ENCODE measurements at regions not wholly inside any gene's neighbourhood (a gene's known extent, or its start where the extent isn't known, plus 50 kb on each side); places are given as distances from the start of the nearest gene placed in this dataset.
"Not testable (repeated sequence)": the region's sequence is repeated elsewhere in the genome, so short reads cannot be mapped to it uniquely, and the experiment has no call there.

- DNase-seq, result no peak
These were observed 160.8 kb downstream of the PMAIP1 start for GRCh38 chr18:60060578-60060977.

- DNase-seq, result no peak
These were observed 160.2 kb downstream of the PMAIP1 start for GRCh38 chr18:60060026-60060425.

GRCh38 chr18:60059216-60059615, 159.4 kb downstream of the PMAIP1 start:
- no peak for DNase-seq

GRCh38 chr18:60053747-60054304, 154.0 kb downstream of the PMAIP1 start:
- DNase-seq, result peak; percentile 90

- no peak for DNase-seq
These were observed 151.0 kb downstream of the PMAIP1 start for GRCh38 chr18:60050821-60051220.

GRCh38 chr18:60049172-60049571, 149.4 kb downstream of the PMAIP1 start:
- DNase-seq, result no peak

- peak; percentile 69 for DNase-seq
These were observed 147.8 kb downstream of the PMAIP1 start for GRCh38 chr18:60047556-60047955.

GRCh38 chr18:60044290-60045006, 144.7 kb downstream of the PMAIP1 start:
- peak; percentile 66 for DNase-seq

GRCh38 chr18:60040971-60041370, 141.2 kb downstream of the PMAIP1 start:
- no peak for DNase-seq

GRCh38 chr18:60038731-60039130, 138.9 kb downstream of the PMAIP1 start:
- no peak for DNase-seq

GRCh38 chr18:60027397-60027796, 127.6 kb downstream of the PMAIP1 start:
- DNase-seq, result no peak

- DNase-seq, result no peak
These were observed 125.1 kb downstream of the PMAIP1 start for GRCh38 chr18:60024857-60025256.

GRCh38 chr18:60024345-60024744, 124.5 kb downstream of the PMAIP1 start:
- DNase-seq, result no peak

- no peak for DNase-seq
These were observed 123.0 kb downstream of the PMAIP1 start for GRCh38 chr18:60022671-60023276.

GRCh38 chr18:60021556-60021955, 121.8 kb downstream of the PMAIP1 start:
- DNase-seq, result no peak

- no peak for DNase-seq
These were observed 120.5 kb downstream of the PMAIP1 start for GRCh38 chr18:60020107-60020925.

- no peak for DNase-seq
These were observed 119.7 kb downstream of the PMAIP1 start for GRCh38 chr18:60019463-60019840.

GRCh38 chr18:60018618-60019462, 119.0 kb downstream of the PMAIP1 start:
- DNase-seq, result no peak

- not testable (repeated sequence) for DNase-seq
These were observed 118.3 kb downstream of the PMAIP1 start for GRCh38 chr18:60018134-60018533.

- DNase-seq, result no peak
These were observed 117.6 kb downstream of the PMAIP1 start for GRCh38 chr18:60017371-60017770.

GRCh38 chr18:60015826-60016225, 116.0 kb downstream of the PMAIP1 start:
- DNase-seq, result not testable (repeated sequence)

- not testable (repeated sequence) for DNase-seq
These were observed 113.4 kb downstream of the PMAIP1 start for GRCh38 chr18:60013148-60013547.
